HS-5 (cell line): ENCODE measurements at regions not wholly inside any gene's neighbourhood (a gene's known extent, or its start where the extent isn't known, plus 50 kb on each side); places are given as distances from the start of the nearest gene placed in this dataset.

ENCODE experiments used
- DNase-seq: peaks from one replicate; pipeline ENCODE4 v3.0.0-alpha.2; 2012; ENCODE audit warnings: low read depth

- no peak for DNase-seq
Measured at GRCh38 chr19:30701178-30701577, 329.0 kb downstream of the ZNF536 start.

GRCh38 chr19:30699871-30700280, 327.7 kb downstream of the ZNF536 start:
- no peak for DNase-seq

GRCh38 chr19:30696514-30696913, 324.3 kb downstream of the ZNF536 start:
- DNase-seq: no peak

GRCh38 chr19:30695171-30695875, 323.1 kb downstream of the ZNF536 start:
- DNase-seq: no peak

GRCh38 chr19:30694156-30694755, 322.1 kb downstream of the ZNF536 start:
- no peak for DNase-seq

GRCh38 chr19:30692879-30693503, 320.8 kb downstream of the ZNF536 start:
- DNase-seq: no peak

GRCh38 chr19:30692181-30692811, 320.1 kb downstream of the ZNF536 start:
- DNase-seq: no peak

- DNase-seq: no peak
Measured at GRCh38 chr19:30691819-30692166, 319.6 kb downstream of the ZNF536 start.

GRCh38 chr19:30690935-30691818, 319.0 kb downstream of the ZNF536 start:
- no peak for DNase-seq

- DNase-seq: no peak
Measured at GRCh38 chr19:30690525-30690924, 318.3 kb downstream of the ZNF536 start.

GRCh38 chr19:30689474-30689873, 317.3 kb downstream of the ZNF536 start:
- no peak for DNase-seq

GRCh38 chr19:30688696-30689095, 316.5 kb downstream of the ZNF536 start:
- DNase-seq: no peak

- no peak for DNase-seq
Measured at GRCh38 chr19:30686826-30687566, 314.8 kb downstream of the ZNF536 start.

- DNase-seq: no peak
Measured at GRCh38 chr19:30686176-30686820, 314.1 kb downstream of the ZNF536 start.

GRCh38 chr19:30685426-30686000, 313.3 kb downstream of the ZNF536 start:
- DNase-seq: no peak

- DNase-seq: no peak
Measured at GRCh38 chr19:30684613-30685012, 312.4 kb downstream of the ZNF536 start.

GRCh38 chr19:30682999-30683536, 310.9 kb downstream of the ZNF536 start:
- peak; percentile 65 for DNase-seq

GRCh38 chr19:30682146-30682998, 310.2 kb downstream of the ZNF536 start:
- no peak for DNase-seq
